MV-4-11 (cell line): ENCODE measurements at regions not wholly inside any gene's neighbourhood (a gene's known extent, or its start where the extent isn't known, plus 50 kb on each side); places are given as distances from the start of the nearest gene placed in this dataset.

Experiments
- DNase-seq: peaks from one replicate; lab custom pipeline; 2025; lab: John Stamatoyannopoulos, UW

GRCh38 chr11:43575913-43576310 is 104.6 kb upstream of the HSD17B12 start:
- no peak for DNase-seq

DNA sequence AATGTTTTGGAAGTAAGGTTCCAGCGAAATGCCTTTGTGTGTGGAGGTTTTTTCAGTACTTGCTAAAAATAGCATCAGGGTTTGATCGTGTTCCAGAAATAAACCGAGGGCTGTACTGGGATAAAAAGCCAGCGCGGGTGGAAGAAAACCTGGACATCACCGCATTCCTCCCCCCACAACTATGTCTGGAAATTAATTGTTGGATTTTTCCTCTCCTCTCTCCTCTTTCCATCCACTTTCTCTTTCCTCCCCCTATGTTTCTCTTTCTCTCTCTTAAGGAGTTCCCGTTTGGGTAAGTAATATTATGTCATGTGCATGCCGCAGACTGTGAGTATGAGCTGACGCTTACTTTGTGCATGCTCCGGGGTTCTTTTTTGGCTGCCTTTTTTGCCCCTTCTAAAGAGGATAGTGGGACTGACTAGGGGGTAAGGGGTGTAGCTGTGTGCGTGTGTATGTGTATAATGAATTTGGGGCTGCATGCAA is 104.2 kb upstream of the HSD17B12 start:
- DNase-seq, result no peak

GRCh38 chr11:43576803-43577521 is 103.6 kb upstream of the HSD17B12 start:
- DNase-seq, result peak; percentile 46

- DNase-seq, result no peak
These were observed 102.8 kb upstream of the HSD17B12 start for GRCh38 chr11:43577566-43578264.

- no peak for DNase-seq
These were observed 102.0 kb upstream of the HSD17B12 start for GRCh38 chr11:43578346-43579170.

GRCh38 chr11:43579171-43579918 is 101.2 kb upstream of the HSD17B12 start:
- peak; percentile 11 for DNase-seq

- no peak for DNase-seq
These were observed 100.6 kb upstream of the HSD17B12 start for GRCh38 chr11:43579919-43580276.

DNA sequence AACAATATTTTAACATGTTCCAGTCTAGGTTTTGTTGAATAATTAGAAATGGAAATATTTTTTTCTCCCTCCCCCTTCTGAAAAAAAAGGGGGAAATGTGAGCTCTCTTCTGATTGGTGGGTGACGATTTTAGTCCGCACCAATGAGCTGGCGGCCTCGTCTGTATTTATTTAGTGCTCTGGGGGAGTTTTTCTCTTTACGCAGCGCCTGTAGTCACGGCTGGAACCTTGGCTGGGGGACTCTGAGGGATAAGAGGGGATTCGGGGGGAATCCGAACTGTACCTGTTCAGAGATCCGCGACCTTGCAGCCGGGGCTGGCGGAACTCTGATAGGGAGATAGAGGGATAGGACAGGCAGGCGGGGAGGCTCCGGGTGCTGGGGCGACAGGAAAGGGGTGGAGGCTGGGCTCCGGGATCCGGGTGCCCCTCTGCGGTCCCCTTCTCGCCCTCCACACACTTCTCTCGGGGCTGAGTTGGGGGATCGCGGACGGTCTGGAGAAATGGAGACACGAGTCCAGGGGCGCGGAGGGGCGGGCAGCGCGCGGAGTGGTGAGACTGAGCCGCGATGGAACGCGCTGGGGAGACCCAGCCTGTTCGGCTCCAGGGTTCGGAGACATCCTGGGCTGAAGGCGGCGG is 99.7 kb upstream of the HSD17B12 start:
- peak; percentile 1 for DNase-seq

DNA sequence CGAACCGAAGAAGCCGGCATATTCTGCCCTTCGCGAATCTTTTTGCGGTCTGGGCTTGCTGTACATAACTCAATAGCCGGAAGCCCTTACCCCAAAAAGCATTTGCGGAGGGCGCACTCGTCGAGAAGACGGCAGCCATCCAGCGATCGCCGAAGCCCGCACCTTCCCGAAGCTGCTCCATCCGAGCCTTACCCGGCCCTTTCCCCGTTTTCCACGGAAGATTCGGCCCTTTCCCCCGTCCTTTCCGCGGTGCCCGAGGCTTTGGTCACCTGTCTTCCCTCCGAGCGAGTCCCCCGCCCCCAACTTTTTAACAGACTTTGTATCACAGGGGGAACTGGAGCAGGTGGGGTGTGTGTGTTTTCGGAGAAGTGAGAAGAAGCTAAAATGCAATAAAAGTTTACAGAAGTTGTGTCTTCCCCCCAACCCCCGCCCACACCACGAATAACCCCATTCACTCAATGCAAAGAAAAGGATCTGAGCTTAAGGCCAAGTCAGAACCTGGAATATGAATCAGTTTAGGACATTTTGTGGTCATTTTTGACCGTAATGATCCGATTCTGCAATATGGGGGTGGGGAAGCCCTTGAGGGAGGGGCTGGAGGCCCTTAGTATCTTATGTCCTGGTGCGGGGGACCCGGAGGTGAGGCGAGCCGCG is 99.0 kb upstream of the HSD17B12 start:
- DNase-seq, result no peak

DNA sequence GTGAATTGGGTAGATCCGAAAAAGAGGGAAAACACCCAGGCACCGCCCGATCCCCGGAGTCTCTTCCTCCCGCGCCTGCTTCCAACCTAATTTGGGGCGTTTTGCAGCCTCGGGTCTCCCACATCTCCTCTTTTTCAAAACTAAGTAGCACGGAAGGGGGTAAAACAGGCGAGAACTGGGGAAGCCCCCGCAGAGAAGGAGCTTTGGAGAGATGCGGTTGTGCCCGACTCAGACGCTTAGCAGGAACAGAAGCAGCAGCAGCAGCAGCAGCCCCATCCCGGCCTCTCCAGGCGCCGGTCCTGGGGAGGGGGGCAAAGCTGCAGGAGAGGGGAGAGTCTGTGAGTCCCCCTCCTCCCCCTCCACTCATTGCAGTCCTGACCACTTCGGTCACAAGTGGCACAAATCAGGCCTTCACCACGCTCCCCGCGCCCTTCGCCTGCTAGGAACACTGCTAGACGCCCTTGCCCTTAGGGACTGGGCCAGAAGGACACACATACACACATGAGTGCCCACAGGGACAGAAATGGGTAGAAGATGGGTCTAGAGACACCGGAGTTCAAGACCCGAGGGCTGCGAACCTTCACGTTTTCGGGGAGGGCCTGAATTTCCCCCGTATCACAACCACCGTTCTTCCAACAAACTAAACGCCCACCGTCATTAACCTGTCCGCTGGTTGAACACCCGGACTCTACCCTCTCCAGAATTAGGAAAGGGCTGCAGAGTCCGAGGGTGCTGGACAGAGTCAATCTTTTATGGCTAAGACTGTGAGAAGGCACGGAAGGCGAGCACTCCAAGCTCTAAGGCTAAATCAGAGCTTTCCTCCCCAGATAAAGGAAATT is 98.3 kb upstream of the HSD17B12 start:
- no peak for DNase-seq

- DNase-seq, result no peak
These were observed 97.6 kb upstream of the HSD17B12 start for GRCh38 chr11:43582863-43583462.

- DNase-seq, result no peak
These were observed 97.0 kb upstream of the HSD17B12 start for GRCh38 chr11:43583548-43583947.

- no peak for DNase-seq
These were observed 94.5 kb upstream of the HSD17B12 start for GRCh38 chr11:43585877-43586608.

DNA sequence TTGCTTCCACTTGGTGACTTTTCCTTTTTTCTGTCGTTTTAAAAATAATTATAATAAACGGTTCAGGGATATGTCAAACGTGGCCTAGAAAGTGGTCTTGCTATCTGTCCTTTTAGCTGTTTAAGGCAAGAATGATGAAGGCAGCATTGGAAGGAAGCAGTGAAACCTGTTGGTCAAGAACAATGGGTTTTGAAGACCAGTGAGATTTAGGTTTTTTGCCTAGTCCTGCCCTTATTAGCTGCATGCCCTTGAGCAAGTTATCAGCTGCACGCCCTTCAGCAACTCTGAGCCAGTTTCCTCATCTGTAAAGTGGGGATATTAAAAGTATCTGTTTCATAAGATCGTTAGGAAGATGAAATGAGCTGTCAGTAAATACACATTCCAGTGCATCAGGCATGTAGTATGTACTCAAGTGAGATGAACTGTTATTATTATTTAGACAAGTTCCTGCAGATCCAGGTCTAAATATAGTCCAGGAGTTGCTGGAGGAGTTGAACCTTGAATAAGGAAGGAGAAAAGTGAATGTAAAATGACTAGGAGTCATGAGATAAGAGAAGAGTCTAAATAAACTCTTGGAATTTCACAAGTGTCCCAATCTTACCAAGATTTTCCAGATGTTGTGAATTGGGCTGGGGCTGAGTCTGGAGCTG is 90.8 kb upstream of the HSD17B12 start:
- DNase-seq, result no peak

DNA sequence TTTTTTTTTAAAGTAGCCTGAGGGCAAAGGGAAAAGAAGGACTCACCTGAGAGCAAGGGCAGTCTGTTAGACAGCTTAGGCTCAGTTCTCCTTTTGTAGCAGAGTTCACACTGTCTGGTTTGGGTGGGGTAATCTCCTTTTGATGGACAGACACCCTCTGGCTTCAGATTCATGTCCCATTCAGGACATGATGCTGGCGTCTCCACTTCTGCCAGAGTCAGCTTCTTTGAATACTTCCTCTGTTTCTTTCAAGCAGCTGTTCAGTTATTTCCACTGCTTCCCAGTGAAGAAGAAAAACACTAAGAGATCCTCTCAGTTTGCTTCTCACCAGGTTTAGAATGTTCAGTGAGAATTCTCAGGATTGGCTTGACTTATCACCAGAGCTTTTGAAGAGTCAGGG is 79.0 kb upstream of the HSD17B12 start:
- no peak for DNase-seq

- no peak for DNase-seq
These were observed 77.9 kb upstream of the HSD17B12 start for GRCh38 chr11:43602670-43603069.

DNA sequence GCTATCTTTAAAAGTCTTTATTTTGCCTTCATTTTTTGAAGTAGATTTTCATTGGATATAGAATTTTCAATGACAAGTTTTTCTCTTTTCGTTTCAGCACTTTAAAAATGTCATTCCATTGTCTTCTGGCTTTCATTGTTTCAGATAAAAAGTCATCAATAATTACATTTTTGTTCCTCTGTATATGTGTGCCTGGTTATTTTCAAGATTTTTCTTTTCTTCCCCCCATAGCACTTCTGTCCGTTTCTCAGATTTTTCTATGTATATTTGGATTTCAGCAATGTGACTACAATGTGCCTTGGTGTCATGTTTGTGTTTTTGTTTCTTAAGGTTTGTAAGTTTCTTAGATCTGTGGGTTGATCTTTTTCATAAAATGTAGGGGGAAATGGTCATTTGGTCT is 66.3 kb upstream of the HSD17B12 start:
- DNase-seq, result no peak

DNA sequence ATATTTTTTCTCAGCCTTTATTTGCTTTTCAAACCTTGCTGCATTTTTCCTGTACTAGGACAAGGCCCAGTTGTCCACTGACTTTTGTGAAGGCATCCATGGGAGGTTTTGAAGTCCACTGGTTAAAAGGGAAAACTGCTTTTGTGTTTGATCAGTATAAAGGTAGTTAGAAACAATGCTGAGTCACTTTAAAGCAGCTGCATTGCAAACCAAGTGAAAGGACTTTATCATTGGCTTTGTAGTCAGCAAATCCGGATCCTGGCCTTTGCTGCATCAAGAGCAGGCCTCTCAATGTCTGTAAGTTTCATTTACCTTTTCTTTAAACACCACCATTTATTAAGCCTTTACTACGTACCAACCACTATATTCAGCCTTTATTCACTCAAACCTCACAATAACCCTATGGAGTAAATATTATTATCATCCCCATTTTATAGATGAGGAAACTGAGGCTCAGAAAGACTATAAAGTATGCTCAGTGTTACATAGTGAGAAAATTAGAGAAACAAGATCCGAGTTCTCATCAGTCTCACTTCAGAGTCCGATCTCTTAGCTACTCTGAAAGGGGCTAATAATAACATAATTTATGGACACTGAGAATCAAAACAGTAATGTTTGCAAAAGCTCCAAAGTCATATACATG is 60.6 kb upstream of the HSD17B12 start:
- DNase-seq, result no peak
